Trophoblast cell (in vitro differentiated cells and primary cell): ENCODE measurements at regions not wholly inside any gene's neighbourhood (a gene's known extent, or its start where the extent isn't known, plus 50 kb on each side); places are given as distances from the start of the nearest gene placed in this dataset.

Experiments used
- DNase-seq, 2 donors: peaks; one replicate each; pipeline ENCODE4 v3.0.0-alpha.2; 2016
- H2AFZ ChIP-seq: 2 replicates; pipeline ENCODE4 v1.6.1; 2013; ENCODE audit warnings: low read length, moderate library complexity, mild to moderate bottlenecking; ENCODE audit not compliant: insufficient read depth, poor library complexity
- H2AK5ac ChIP-seq: 2 replicates; pipeline ENCODE4 v1.6.1; 2013; ENCODE audit warnings: mild to moderate bottlenecking, low read length
- H2BK120ac ChIP-seq: 2 replicates; pipeline ENCODE4 v1.6.1; 2013; ENCODE audit warnings: low read length, mild to moderate bottlenecking, moderate library complexity; ENCODE audit not compliant: insufficient read depth, poor library complexity
- H2BK12ac ChIP-seq: 2 replicates; pipeline ENCODE4 v1.6.1; 2013; ENCODE audit warnings: mild to moderate bottlenecking, low read length, moderate library complexity
- H2BK5ac ChIP-seq: 2 replicates; pipeline ENCODE4 v1.6.1; 2013; ENCODE audit warnings: low read length, low read depth, moderate library complexity, mild to moderate bottlenecking; ENCODE audit not compliant: poor library complexity
- H3K14ac ChIP-seq: 2 replicates; pipeline ENCODE4 v1.6.1; 2013; ENCODE audit warnings: mild to moderate bottlenecking, low read length
- H3K18ac ChIP-seq: 2 replicates; pipeline ENCODE4 v1.6.1; 2013; ENCODE audit warnings: mild to moderate bottlenecking, low read length
- H3K23ac ChIP-seq: 2 replicates; pipeline ENCODE4 v1.6.1; 2013; ENCODE audit warnings: low read length
- H3K27ac ChIP-seq: 2 replicates; pipeline ENCODE4 v1.5.1; 2013; ENCODE audit warnings: low read depth, mild to moderate bottlenecking, inconsistent platforms, low read length, moderate library complexity
- H3K27me3 ChIP-seq: 2 replicates; pipeline ENCODE4 v1.6.1; 2013; ENCODE audit warnings: inconsistent platforms, mild to moderate bottlenecking, low read length, moderate library complexity; ENCODE audit not compliant: insufficient read depth
- H3K36me3 ChIP-seq, 2 experiments: 1 replicate in 1 of 2; 2 replicates in 1 of 2; pipeline ENCODE4 v1.6.1; 2013; ENCODE audit warnings: low read length in 2 of 2, mild to moderate bottlenecking in 2 of 2, moderate library complexity in 1 of 2; ENCODE audit not compliant: insufficient read depth in 2 of 2, control insufficient read depth in 1 of 2
- H3K4ac ChIP-seq: 2 replicates; pipeline ENCODE4 v1.6.1; 2013; ENCODE audit warnings: low read depth, mild to moderate bottlenecking, low read length, moderate library complexity
- H3K4me1 ChIP-seq, 2 experiments: 1 replicate in 1 of 2; 2 replicates in 1 of 2; pipeline ENCODE4 v1.6.1; 2013; ENCODE audit warnings: low read length in 2 of 2, mild to moderate bottlenecking in 2 of 2, moderate library complexity in 1 of 2; ENCODE audit not compliant: insufficient read depth in 2 of 2, control insufficient read depth in 1 of 2
- H3K4me2 ChIP-seq: 2 replicates; pipeline ENCODE4 v1.6.1; 2013; ENCODE audit warnings: inconsistent platforms, mild to moderate bottlenecking, low read length, moderate library complexity
- H3K4me3 ChIP-seq: 2 replicates; pipeline ENCODE4 v1.5.1; 2013; ENCODE audit warnings: mild to moderate bottlenecking, low read depth, low read length, inconsistent platforms
- H3K79me1 ChIP-seq: one replicate; pipeline ENCODE4 v1.6.1; 2013; ENCODE audit warnings: low read length
- H3K79me2 ChIP-seq: 2 replicates; pipeline ENCODE4 v1.6.1; 2013; ENCODE audit warnings: low read length, mild to moderate bottlenecking; ENCODE audit not compliant: control insufficient read depth, insufficient read depth, poor library complexity
- H3K9ac ChIP-seq: 2 replicates; pipeline ENCODE4 v1.6.1; 2013; ENCODE audit warnings: mild to moderate bottlenecking, low read length
- H3K9me3 ChIP-seq: 2 replicates; pipeline ENCODE4 v1.6.1; 2013; ENCODE audit warnings: low read depth, mild to moderate bottlenecking, control low read depth, inconsistent platforms, low read length; ENCODE audit not compliant: insufficient read depth
- H4K12ac ChIP-seq: 2 replicates; pipeline ENCODE4 v1.6.1; 2013; ENCODE audit warnings: low read depth, mild to moderate bottlenecking, low read length, moderate library complexity
- H4K8ac ChIP-seq: 2 replicates; pipeline ENCODE4 v1.6.1; 2013; ENCODE audit warnings: low read depth, mild to moderate bottlenecking, low read length, moderate library complexity
- H4K91ac ChIP-seq: one replicate; pipeline ENCODE4 v1.6.1; 2013; ENCODE audit warnings: low read depth, mild to moderate bottlenecking, low read length, moderate library complexity
- WGBS: extraction: QIAGEN DNeasy Blood & Tissue Kit; methylation state at CpG from one replicate; pipeline ENCODE4 v1.1.7; 2013; ENCODE audit warnings: missing lambda C conversion rate; ENCODE audit not compliant: insufficient read length, insufficient coverage; ENCODE audit errors: extremely low coverage; 5-methylcytosine and 5-hydroxymethylcytosine counted together

GRCh38 chr11:71070490-71071453 is 181.6 kb downstream of the SHANK2 start:
- no peak overlapping the region for H4K12ac ChIP-seq
- peaks cover 7 to 10% of the 10 kb centered on the region in 2 experiments for H3K36me3 ChIP-seq
- no peak overlapping the region for H3K9ac ChIP-seq
- H2AFZ ChIP-seq, result no peak overlapping the region
- H3K4me1 ChIP-seq, result peaks cover 0 to 4% of the 10 kb centered on the region in 2 experiments
- no peaks in the 10 kb centered on the region for H3K79me1 ChIP-seq
- no peak overlapping the region for H4K91ac ChIP-seq
- H3K23ac ChIP-seq, result no peak overlapping the region
- H2BK5ac ChIP-seq, result no peak overlapping the region
- DNase-seq, result no peak
- no peaks in the 10 kb centered on the region for H3K27me3 ChIP-seq
- no peak overlapping the region for H2BK12ac ChIP-seq
- no peak overlapping the region for H2AK5ac ChIP-seq
- no peak overlapping the region for H3K4me2 ChIP-seq
- H2BK120ac ChIP-seq, result no peak overlapping the region
- no peak overlapping the region for H4K8ac ChIP-seq
- H3K79me2 ChIP-seq, result no peaks in the 10 kb centered on the region
- H3K14ac ChIP-seq, result no peak overlapping the region
- H3K9me3 ChIP-seq, result peaks cover 7% of the 10 kb centered on the region
- H3K4me3 ChIP-seq, result no peak overlapping the region
- no peak overlapping the region for H3K18ac ChIP-seq
- no CpG with 5 or more reads among the region's 12 CpGs for WGBS
- no peak overlapping the region for H3K4ac ChIP-seq
- H3K27ac ChIP-seq, result no peak overlapping the region

- H3K79me1 ChIP-seq, result no peaks in the 10 kb centered on the region
- H3K9ac ChIP-seq, result no peak overlapping the region
- H2AK5ac ChIP-seq, result no peak overlapping the region
- peaks cover 0 to 4% of the 10 kb centered on the region in 2 experiments for H3K4me1 ChIP-seq
- H3K9me3 ChIP-seq, result peaks cover 7% of the 10 kb centered on the region
- H2BK120ac ChIP-seq, result no peak overlapping the region
- H2AFZ ChIP-seq, result no peak overlapping the region
- no peak overlapping the region for H2BK12ac ChIP-seq
- H3K23ac ChIP-seq, result no peak overlapping the region
- no peak overlapping the region for H3K14ac ChIP-seq
- H3K79me2 ChIP-seq, result no peaks in the 10 kb centered on the region
- no peaks in the 10 kb centered on the region for H3K27me3 ChIP-seq
- H3K4me3 ChIP-seq, result no peak overlapping the region
- H3K18ac ChIP-seq, result no peak overlapping the region
- H2BK5ac ChIP-seq, result no peak overlapping the region
- H4K12ac ChIP-seq, result no peak overlapping the region
- H3K4ac ChIP-seq, result no peak overlapping the region
- no peak overlapping the region for H3K4me2 ChIP-seq
- no CpG with 5 or more reads among the region's 1 CpG for WGBS
- no peak overlapping the region for H3K27ac ChIP-seq
- H4K91ac ChIP-seq, result no peak overlapping the region
- peaks cover 2 to 6% of the 10 kb centered on the region in 2 experiments for H3K36me3 ChIP-seq
- H4K8ac ChIP-seq, result no peak overlapping the region
- DNase-seq, result no peak
Measured at GRCh38 chr11:71068963-71069362, 183.4 kb downstream of the SHANK2 start.

GRCh38 chr11:71067753-71068152 is 184.6 kb downstream of the SHANK2 start:
- no peak overlapping the region for H3K14ac ChIP-seq

GRCh38 chr11:71066311-71066710 is 186.1 kb downstream of the SHANK2 start:
- no CpG with 5 or more reads among the region's 6 CpGs for WGBS
- H2AFZ ChIP-seq, result no peak overlapping the region
- H4K91ac ChIP-seq, result no peak overlapping the region
- H3K4me3 ChIP-seq, result no peak overlapping the region
- no peak overlapping the region for H4K8ac ChIP-seq
- no peak overlapping the region for H2BK120ac ChIP-seq
- no peak overlapping the region for H4K12ac ChIP-seq
- H2BK12ac ChIP-seq, result no peak overlapping the region
- H3K4me2 ChIP-seq, result no peak overlapping the region
- H3K9me3 ChIP-seq, result peaks cover 7% of the 10 kb centered on the region
- H3K27me3 ChIP-seq, result no peaks in the 10 kb centered on the region
- no peak overlapping the region for H3K4ac ChIP-seq
- H2BK5ac ChIP-seq, result no peak overlapping the region
- DNase-seq, result no peak
- H3K23ac ChIP-seq, result no peak overlapping the region
- H3K4me1 ChIP-seq, result peaks cover 0 to 4% of the 10 kb centered on the region in 2 experiments
- H3K14ac ChIP-seq, result no peak overlapping the region
- H3K18ac ChIP-seq, result no peak overlapping the region
- no peaks in the 10 kb centered on the region for H3K79me2 ChIP-seq
- no peaks in the 10 kb centered on the region for H3K79me1 ChIP-seq
- no peak overlapping the region for H2AK5ac ChIP-seq
- H3K9ac ChIP-seq, result no peak overlapping the region
- H3K36me3 ChIP-seq, result no peaks in the 10 kb centered on the region
- H3K27ac ChIP-seq, result no peak overlapping the region

More at GRCh38 chr11:71067753-71068152, 184.6 kb downstream of the SHANK2 start:
- H3K4ac ChIP-seq, result no peak overlapping the region
- no peak overlapping the region for H3K4me3 ChIP-seq
- H4K91ac ChIP-seq, result no peak overlapping the region
- peaks cover 7% of the 10 kb centered on the region for H3K9me3 ChIP-seq
- H4K8ac ChIP-seq, result no peak overlapping the region
- peaks cover 0 to 4% of the 10 kb centered on the region in 2 experiments for H3K36me3 ChIP-seq
- peaks cover 0 to 4% of the 10 kb centered on the region in 2 experiments for H3K4me1 ChIP-seq
- H2AFZ ChIP-seq, result no peak overlapping the region
- no CpG with 5 or more reads among the region's 6 CpGs for WGBS
- no peak overlapping the region for H4K12ac ChIP-seq
- H3K23ac ChIP-seq, result no peak overlapping the region
- H2AK5ac ChIP-seq, result no peak overlapping the region
- no peak overlapping the region for H2BK120ac ChIP-seq
- H3K4me2 ChIP-seq, result no peak overlapping the region
- no peak overlapping the region for H3K27ac ChIP-seq
- H3K18ac ChIP-seq, result no peak overlapping the region
- H3K79me2 ChIP-seq, result no peaks in the 10 kb centered on the region
- no peak overlapping the region for H3K9ac ChIP-seq
- H2BK5ac ChIP-seq, result no peak overlapping the region
- no peaks in the 10 kb centered on the region for H3K27me3 ChIP-seq
- no peak for DNase-seq
- no peak overlapping the region for H2BK12ac ChIP-seq
- no peaks in the 10 kb centered on the region for H3K79me1 ChIP-seq
